Sigmoid colon (tissue), 6 donors: ENCODE measurements at regions not wholly inside any gene's neighbourhood (a gene's known extent, or its start where the extent isn't known, plus 50 kb on each side); places are given as distances from the start of the nearest gene placed in this dataset.

Experiments used
- DNase-seq: peaks from one replicate; pipeline ENCODE4 v3.0.0-alpha.2; 2019
- H3K27ac ChIP-seq, 4 donors: fragments of 200-600 bp; sonication (generic); one replicate each; pipeline ENCODE4 v1.5.1; 2016 to 2019; ENCODE audit warnings: mild to moderate bottlenecking in 1 of 4
- H3K27me3 ChIP-seq, 3 donors: fragments of 200-600 bp; sonication (generic); one replicate each; pipeline ENCODE4 v1.5.1; 2019; ENCODE audit warnings: mild to moderate bottlenecking in 1 of 3
- H3K36me3 ChIP-seq, 4 donors: fragments of 200-600 bp; sonication (generic); one replicate each; pipeline ENCODE4 v1.5.1; 2016 to 2019
- H3K4me1 ChIP-seq, 4 donors: fragments of 200-600 bp; sonication (generic); one replicate each; pipeline ENCODE4 v1.5.1; 2017 to 2019
- H3K4me3 ChIP-seq, 4 donors: fragments of 200-600 bp; sonication (generic); one replicate each; pipeline ENCODE4 v1.5.1; 2017 to 2019; ENCODE audit warnings: mild to moderate bottlenecking in 2 of 4, moderate library complexity in 1 of 4
- H3K9me3 ChIP-seq, 4 donors: fragments of 200-600 bp in 3 of 4; sonication (generic) in 3 of 4; one replicate each; pipeline versions ENCODE4 v1.5.1 to v1.6.1; 2013 to 2019
- EP300 ChIP-seq, 4 donors: sonication (generic); formaldehyde crosslinking; IDR thresholded peaks; one replicate each; pipeline ENCODE4 v1.6.1; 2017; ENCODE audit warnings: antibody characterized with exemption in 4 of 4
- POLR2A ChIP-seq, 2 donors: fragments of 450-650 bp; IDR thresholded peaks; one replicate each; pipeline ENCODE4 v1.6.1; 2016; ENCODE audit warnings: antibody characterized with exemption in 2 of 2, mild to moderate bottlenecking in 2 of 2, moderate library complexity in 2 of 2
- POLR2AphosphoS5 ChIP-seq, 4 donors: sonication (generic); formaldehyde crosslinking; IDR thresholded peaks; one replicate each; pipeline ENCODE4 v1.6.1; 2017; ENCODE audit warnings: antibody characterized with exemption in 4 of 4
- WGBS, 2 donors: extraction: QIAGEN DNeasy Blood & Tissue Kit; methylation state at CpG; one replicate each; pipeline ENCODE4 v1.1.7; 2013; 5-methylcytosine and 5-hydroxymethylcytosine counted together
- intact Hi-C: fragments of 100-400 bp; cut with DNase I; formaldehyde crosslinking; loops from one replicate; pipeline ENCODE4 v1.15.1; 2023
- TF ChIP-seq, protein P1 (sequence below), 4 experiments: fragments of 450-650 bp in 3 of 4; fragments of 200-600 bp in 1 of 4; IDR thresholded peaks; one replicate each; pipeline ENCODE4 v1.5.1; 2016 to 2019; ENCODE audit warnings: antibody characterized with exemption in 4 of 4, mild to moderate bottlenecking in 3 of 4, moderate library complexity in 2 of 4
- donor health status: healthy with polysubstance abuse.
- donor health status: healthy.

DNA sequence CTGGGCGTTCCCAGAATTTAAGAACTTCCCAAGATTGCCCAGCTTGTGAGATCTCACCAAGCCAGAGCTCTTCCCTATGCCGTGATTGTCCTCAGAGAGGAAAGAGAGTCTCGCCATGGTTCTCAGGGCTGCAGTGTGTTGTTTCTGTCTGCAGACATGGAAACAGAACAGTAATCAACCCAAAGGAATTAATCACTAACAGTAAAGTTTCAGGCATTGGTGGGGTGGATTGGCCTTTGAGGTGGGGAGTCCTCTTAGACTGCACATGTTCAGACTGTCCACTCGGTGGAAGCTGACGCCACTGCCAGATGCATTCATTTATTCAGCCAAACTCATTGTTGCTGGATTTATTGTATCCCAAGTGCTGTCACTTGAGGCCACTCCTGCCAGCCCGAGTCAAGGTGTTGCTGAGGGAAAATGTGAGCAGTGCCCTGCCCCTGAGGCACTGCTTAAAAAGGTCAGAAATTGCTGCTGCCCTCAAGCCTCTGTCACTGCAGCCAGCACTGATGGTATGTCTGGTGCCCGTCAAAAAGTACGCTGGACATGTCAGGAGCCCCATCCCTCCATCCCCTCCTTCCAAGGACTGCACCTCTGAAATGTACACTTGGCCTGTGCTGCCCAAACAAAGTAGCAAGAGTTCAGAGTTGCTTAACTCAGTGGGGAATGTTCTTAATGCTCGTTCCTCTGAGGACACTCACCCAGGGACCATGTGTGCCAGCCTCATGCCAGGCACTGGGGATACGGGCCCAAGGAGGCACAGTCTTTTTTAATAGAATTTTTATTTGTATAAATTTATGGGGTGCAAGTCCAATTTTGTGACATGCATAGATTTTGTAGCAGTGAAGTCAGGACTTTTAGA lies 201.0 kb downstream of the GLI2 start:
- no peaks in the 10 kb centered on the region for H3K36me3 ChIP-seq
- H3K27me3 ChIP-seq, result no peaks in the 10 kb centered on the region
- H3K9me3 ChIP-seq, result no peaks in the 10 kb centered on the region
- TF ChIP-seq POLR2A (IDR thresholded peaks at IDR 0.05) (no peak), EP300 (IDR thresholded peaks at IDR 0.05) (peak in 1 of 4 donors; percentile 36), POLR2AphosphoS5 (IDR thresholded peaks at IDR 0.05) (peak in 1 of 4 donors; percentile 56)
- no peak for DNase-seq
- H3K4me3 ChIP-seq, result no peak overlapping the region
- 20 to 69% methylated on average over 10 of the region's 10 CpGs for WGBS, 2 donors
- peaks cover 0 to 74% (median 67%) of the 10 kb centered on the region in 4 donors for H3K4me1 ChIP-seq
- H3K27ac ChIP-seq, result peak overlapping the region; percentile 76 to 81 (median 79)
- intact Hi-C loops, result loop anchor here (1.0 to 5.0 kb wide), 3 partner anchors 69 to 199 kb away; partner anchors contain the start of gene GLI2

DNA sequence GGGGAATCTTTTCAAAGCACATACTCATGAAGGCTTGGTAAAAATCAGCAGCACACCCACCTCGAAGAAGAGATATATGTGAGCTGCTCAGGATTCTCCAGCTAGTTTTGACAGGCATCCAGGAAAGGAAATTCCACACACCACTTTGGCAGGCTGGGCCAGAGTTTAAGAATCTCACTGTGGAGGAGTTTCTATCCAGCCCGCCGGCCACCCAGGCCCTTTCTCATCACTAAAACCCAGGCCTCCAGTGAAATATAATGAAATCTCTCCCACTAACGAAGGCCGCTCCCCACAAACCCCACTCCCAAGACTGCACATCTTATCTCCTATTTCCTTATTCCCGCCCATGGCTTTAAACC lies 202.0 kb downstream of the GLI2 start:
- WGBS, 2 donors, result 17 to 48% methylated on average over 6 of the region's 6 CpGs
- no peak for DNase-seq
- H3K4me3 ChIP-seq, result no peak overlapping the region
- peaks cover 0 to 80% (median 71%) of the 10 kb centered on the region in 4 donors for H3K4me1 ChIP-seq
- H3K36me3 ChIP-seq, result no peaks in the 10 kb centered on the region
- H3K27ac ChIP-seq, result peak overlapping the region; percentile 76 to 81 (median 79)
- no peaks in the 10 kb centered on the region for H3K9me3 ChIP-seq
- TF ChIP-seq POLR2AphosphoS5 (IDR thresholded peaks at IDR 0.05) (peak in 1 of 4 donors; percentile 14), POLR2A (IDR thresholded peaks at IDR 0.05) (no peak)
- intact Hi-C loops, result loop anchor here (1.0 to 5.0 kb wide), 3 partner anchors 70 to 200 kb away; partner anchors contain the start of gene GLI2
- H3K27me3 ChIP-seq, result no peaks in the 10 kb centered on the region

DNA sequence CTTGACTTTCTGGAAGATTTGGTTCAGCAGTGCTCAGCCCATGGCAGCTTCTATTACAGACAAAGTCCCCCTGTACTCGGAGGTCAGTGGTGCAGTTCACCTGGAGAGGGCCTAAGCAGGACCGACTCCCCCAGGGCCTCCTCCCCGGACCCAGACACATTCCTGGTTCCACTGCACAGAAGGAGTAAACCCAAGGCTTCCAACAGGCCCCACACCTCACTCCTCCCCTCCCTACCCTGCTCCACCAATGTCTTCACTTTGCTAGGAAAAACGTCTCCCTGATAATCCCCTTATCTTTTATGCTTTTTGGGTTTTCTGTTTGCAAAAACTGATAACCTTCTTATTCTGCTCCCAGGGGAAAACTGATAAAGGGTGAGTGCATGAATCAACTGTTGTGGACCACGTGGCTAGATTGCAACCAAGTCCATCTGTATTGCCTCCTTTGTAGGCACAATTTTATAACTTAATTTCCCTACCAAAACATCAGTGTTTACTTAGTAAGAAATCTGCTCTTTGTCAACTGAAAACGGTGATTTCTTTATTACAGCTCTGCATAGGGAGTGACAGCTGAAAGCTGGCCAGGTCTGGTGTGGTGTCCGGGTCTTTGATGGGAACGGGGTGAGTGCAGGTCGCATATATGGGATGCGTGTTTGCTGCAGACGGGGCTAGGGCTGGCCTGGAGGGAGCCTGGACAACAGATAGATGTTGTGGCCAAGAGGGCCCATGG lies 202.5 kb downstream of the GLI2 start:
- no peak overlapping the region for H3K4me3 ChIP-seq
- 7 to 32% methylated on average over 11 of the region's 11 CpGs for WGBS, 2 donors
- peaks cover 0 to 80% (median 71%) of the 10 kb centered on the region in 4 donors for H3K4me1 ChIP-seq
- H3K36me3 ChIP-seq, result no peaks in the 10 kb centered on the region
- H3K27me3 ChIP-seq, result no peaks in the 10 kb centered on the region
- no peak for DNase-seq
- peak in 2 of 4 donors; percentile 29 to 50 for TF ChIP-seq POLR2AphosphoS5 (IDR thresholded peaks at IDR 0.05)
- TF ChIP-seq, protein P1, sequence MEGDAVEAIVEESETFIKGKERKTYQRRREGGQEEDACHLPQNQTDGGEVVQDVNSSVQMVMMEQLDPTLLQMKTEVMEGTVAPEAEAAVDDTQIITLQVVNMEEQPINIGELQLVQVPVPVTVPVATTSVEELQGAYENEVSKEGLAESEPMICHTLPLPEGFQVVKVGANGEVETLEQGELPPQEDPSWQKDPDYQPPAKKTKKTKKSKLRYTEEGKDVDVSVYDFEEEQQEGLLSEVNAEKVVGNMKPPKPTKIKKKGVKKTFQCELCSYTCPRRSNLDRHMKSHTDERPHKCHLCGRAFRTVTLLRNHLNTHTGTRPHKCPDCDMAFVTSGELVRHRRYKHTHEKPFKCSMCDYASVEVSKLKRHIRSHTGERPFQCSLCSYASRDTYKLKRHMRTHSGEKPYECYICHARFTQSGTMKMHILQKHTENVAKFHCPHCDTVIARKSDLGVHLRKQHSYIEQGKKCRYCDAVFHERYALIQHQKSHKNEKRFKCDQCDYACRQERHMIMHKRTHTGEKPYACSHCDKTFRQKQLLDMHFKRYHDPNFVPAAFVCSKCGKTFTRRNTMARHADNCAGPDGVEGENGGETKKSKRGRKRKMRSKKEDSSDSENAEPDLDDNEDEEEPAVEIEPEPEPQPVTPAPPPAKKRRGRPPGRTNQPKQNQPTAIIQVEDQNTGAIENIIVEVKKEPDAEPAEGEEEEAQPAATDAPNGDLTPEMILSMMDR (IDR thresholded peaks at IDR 0.05), result no peak
- no peak for TF ChIP-seq POLR2A (IDR thresholded peaks at IDR 0.05)
- H3K9me3 ChIP-seq, result no peaks in the 10 kb centered on the region
- intact Hi-C loops, result loop anchor here (5.0 kb wide), 2 partner anchors 71 to 201 kb away; partner anchors contain the start of gene GLI2
- peak overlapping the region; percentile 76 to 81 (median 79) for H3K27ac ChIP-seq

DNA sequence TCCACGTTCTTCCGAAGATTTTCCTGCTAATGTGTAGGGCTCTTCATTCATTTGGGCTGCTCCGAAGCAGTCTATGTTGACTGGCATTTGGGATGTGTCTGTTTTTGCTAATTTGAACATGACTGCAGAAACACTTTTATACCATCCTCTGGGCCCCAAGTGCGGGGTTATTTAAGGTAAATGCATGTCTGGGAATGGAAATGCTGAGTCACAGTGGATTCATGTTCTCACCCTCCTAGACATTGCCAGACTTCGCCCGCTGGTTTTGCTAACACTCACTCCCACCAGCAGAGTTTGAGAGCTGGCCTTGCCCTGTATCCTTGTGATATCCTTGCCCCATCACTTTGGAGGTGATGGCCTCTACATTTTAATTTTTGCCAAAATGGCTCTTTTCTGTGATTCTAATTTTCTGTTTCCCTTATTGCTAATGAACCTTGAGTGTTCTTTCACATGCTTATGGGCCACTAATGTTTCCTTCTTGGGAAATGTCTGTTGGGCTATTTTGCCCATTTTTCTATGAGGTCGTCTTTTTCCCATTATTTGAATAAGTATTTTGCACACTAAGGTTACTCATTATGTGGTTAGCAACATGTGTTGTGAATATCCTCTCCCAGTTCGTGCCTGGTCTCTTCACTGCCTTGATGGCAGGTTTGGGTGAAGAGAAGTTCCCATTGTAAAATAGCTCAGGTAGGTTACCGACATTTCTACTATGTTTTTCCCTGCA lies 204.1 kb downstream of the GLI2 start:
- H3K4me1 ChIP-seq, result peaks cover 0 to 69% (median 62%) of the 10 kb centered on the region in 4 donors
- no peaks in the 10 kb centered on the region for H3K9me3 ChIP-seq
- TF ChIP-seq POLR2A (IDR thresholded peaks at IDR 0.05) (no peak), EP300 (IDR thresholded peaks at IDR 0.05) (no peak), POLR2AphosphoS5 (IDR thresholded peaks at IDR 0.05) (no peak)
- TF ChIP-seq, protein P1 (IDR thresholded peaks at IDR 0.05), result no peak
- peak overlapping the region in 3 of 4 donors; percentile 9 to 81 (median 49) for H3K27ac ChIP-seq
- WGBS, 2 donors, result 39 to 63% methylated on average over 9 of the region's 9 CpGs
- intact Hi-C loops, result loop anchor here (5.0 kb wide), 2 partner anchors 72 to 202 kb away; partner anchors contain the start of gene GLI2
- no peak for DNase-seq
- no peak overlapping the region for H3K4me3 ChIP-seq
- H3K27me3 ChIP-seq, result no peaks in the 10 kb centered on the region
- H3K36me3 ChIP-seq, result no peaks in the 10 kb centered on the region

DNA sequence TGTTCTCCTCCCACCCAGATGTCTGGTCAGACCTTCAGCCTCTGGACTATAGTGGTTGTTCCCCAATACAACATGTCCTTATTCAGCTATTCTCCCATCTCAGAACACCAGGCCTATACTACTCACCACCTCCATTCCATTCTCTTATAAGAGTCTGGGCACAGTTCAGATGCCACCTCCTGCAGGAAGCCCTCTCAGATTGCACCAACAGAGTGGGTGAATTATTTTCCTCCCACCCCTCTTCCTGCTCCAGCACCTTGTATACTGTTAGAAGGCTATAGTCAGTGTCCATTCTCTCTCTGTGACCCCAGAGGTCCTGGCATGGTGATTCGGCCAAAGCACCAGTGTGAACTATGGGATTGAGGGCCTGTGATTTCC lies 204.6 kb downstream of the GLI2 start:
- no peaks in the 10 kb centered on the region for H3K27me3 ChIP-seq
- H3K36me3 ChIP-seq, result no peaks in the 10 kb centered on the region
- no peak overlapping the region for H3K4me3 ChIP-seq
- no peak for TF ChIP-seq EP300 (IDR thresholded peaks at IDR 0.05)
- TF ChIP-seq, protein P1 (IDR thresholded peaks at IDR 0.05), result no peak
- no peak for TF ChIP-seq POLR2A (IDR thresholded peaks at IDR 0.05)
- TF ChIP-seq POLR2AphosphoS5 (IDR thresholded peaks at IDR 0.05), result no peak
- intact Hi-C loops, result no loop called here
- no peaks in the 10 kb centered on the region for H3K9me3 ChIP-seq
- peak overlapping the region in 2 of 4 donors; percentile 49 to 81 for H3K27ac ChIP-seq
- peaks cover 0 to 63% (median 57%) of the 10 kb centered on the region in 4 donors for H3K4me1 ChIP-seq
- WGBS, 2 donors, result 76 to 98% methylated on average over 1 of the region's 1 CpG
- DNase-seq, result no peak
